Panc1 (cell line): ENCODE measurements at regions not wholly inside any gene's neighbourhood (a gene's known extent, or its start where the extent isn't known, plus 50 kb on each side); places are given as distances from the start of the nearest gene placed in this dataset.

Source experiments
- CTCF ChIP-seq: fragments of 450-650 bp; IDR thresholded peaks from 2 replicates; pipeline ENCODE4 v1.5.1; 2017; ENCODE audit warnings: mild to moderate bottlenecking
- POLR2AphosphoS5 ChIP-seq: IDR thresholded peaks from 2 replicates; pipeline ENCODE4 v1.6.1; 2012; ENCODE audit warnings: mild to moderate bottlenecking, low read depth, low read length, moderate library complexity
- REST ChIP-seq, 2 experiments: IDR thresholded peaks; 2 replicates each; pipeline ENCODE4 v1.6.1; 2011 to 2012; ENCODE audit warnings: low read depth in 2 of 2, control low read depth in 1 of 2, low read length in 1 of 2, mild to moderate bottlenecking in 1 of 2, moderate library complexity in 1 of 2; ENCODE audit not compliant: insufficient read depth in 1 of 2
- SIN3A ChIP-seq: IDR thresholded peaks from 2 replicates; pipeline ENCODE4 v1.6.1; 2012; ENCODE audit warnings: low read depth, mild to moderate bottlenecking, low read length, moderate library complexity, borderline replicate concordance; ENCODE audit not compliant: insufficient read depth
- TCF7L2 ChIP-seq: IDR thresholded peaks from 2 replicates; pipeline ENCODE4 v1.6.1; 2011; ENCODE audit warnings: mild to moderate bottlenecking, low read depth, low read length, inconsistent platforms

- TF ChIP-seq CTCF (no peak), POLR2AphosphoS5 (no peak), REST (IDR thresholded peaks at IDR 0.05; ENCODE audit: insufficient read depth in 1 of 2, low read depth in 2 of 2, low read length in 1 of 2) (no peak), SIN3A (no peak), TCF7L2 (no peak)
These were observed 596.2 kb upstream of the TMEM132C start for GRCh38 chr12:127670796-127671195.
